DMS79 (cell line): ENCODE measurements at regions not wholly inside any gene's neighbourhood (a gene's known extent, or its start where the extent isn't known, plus 50 kb on each side); places are given as distances from the start of the nearest gene placed in this dataset.

Experiments
- DNase-seq: peaks from one replicate; lab custom pipeline; 2025; lab: John Stamatoyannopoulos, UW

DNA sequence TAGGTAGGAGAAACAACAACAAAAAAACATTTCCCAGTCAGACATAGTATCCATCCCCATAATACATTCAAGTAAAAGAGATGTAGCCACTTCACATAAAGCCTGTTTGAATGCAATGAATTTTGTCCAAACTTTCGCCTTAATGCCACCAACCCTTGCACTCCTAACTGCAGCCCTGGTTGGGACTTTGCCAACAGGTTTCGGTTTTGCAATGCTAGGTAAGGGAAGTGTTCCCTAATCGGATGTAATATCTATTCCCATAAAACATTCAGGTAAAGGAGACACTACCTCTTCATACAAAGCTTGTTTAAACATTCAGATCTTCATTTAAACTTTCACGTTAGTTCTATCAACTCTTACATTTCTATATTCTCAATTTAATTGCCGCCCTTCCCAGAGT, 336.1 kb downstream of the DRD1 start:
- DNase-seq, result no peak

DNA sequence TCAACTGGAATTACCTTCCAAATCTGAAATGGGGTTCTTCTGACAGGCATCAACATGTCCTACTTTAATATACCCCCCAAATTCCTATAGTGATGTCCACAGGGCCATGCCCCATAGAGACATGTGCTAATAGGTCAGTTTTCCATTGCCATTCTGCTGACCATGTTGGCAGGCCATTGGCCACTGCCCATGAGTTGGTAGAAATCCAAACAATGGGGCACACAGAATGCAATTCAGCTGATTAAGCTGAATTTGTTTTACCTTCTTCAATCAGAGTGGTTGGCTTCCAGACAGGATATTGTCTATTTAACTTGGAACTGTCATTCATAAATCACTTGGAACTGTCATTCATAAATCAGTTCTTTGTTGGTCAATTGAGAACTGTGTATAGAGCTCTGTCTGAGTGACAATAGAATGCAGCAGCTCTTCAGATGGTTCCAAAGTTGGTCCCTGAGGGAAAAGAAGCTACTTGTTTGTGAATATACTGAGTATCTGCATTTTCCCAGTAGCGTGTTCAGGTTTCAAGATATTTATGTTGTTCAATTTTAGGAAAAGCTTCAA, 336.9 kb downstream of the DRD1 start:
- DNase-seq, result no peak

DNA sequence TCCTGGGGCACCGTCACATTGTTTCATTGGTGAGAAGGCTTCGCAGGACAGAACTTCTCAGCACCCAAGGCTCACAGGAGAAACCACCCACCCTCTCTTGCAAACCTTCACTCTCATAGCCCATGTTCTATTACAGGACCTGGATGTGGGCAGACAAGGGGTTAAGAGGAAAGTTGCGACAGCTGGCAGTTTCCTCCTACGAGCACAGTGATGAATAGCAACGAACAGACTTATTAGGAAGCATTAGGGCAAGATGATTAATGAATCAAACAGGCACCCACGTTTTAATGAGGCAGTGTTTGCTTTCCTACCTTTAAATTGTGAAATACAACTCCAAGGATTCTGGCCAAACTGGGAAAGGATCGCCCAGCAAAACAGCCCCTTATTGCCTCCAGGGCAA, 339.3 kb downstream of the DRD1 start:
- no peak for DNase-seq

DNA sequence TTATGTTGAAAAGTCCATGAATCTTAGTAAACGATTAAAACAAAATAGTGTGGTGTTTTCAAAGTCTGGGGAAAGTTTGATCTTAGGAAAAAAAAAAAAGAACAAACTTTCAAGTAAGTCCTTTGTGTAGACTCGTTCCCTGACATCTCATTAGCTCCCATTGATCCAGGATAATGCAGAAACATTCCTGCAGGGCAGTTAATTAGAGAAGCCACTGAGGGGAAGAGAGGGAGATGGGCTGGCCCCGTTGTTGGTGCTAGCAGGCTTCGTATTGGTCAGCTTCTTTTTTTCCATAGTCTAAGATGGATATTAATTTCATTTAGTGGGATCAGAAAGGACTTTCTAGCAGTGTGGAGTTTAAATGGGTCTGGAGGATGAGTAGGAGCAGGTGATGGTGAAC, 340.2 kb downstream of the DRD1 start:
- no peak for DNase-seq

DNA sequence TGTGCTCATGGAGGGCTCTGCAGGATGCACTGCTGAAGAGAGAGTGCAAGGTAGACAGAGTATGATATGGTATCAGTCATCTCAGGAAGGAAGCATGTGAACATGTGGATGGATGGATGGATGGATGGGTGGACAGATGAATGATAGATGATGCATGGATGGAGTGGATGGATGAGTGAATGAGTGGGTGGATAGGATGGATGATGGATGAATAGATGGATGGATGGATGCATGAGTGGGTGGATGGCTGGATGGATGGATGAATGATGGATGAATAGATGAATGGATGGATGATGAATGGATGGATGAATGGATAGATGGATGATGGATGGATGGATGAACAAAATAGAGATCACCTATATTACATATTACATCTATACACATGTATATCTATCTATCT, 341.3 kb downstream of the DRD1 start:
- no peak for DNase-seq

DNA sequence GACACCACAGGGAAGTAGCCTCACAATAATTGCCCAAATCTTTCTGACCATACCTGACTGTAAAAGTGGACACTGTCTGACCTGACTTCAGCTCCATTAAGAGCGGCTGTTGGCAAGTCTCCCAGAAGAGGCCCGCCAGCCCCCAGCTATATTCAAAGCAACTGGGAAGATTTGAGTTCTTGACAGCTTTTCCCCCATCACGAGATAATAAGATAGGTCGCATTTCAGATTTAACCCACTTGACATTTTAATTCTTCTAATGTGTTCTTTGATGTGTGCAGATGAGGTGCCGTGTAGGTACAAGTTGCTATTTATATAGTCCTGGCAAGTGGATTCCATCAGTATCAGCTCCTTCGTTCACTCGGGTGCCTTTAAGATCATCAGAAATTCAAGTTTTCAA, 345.7 kb downstream of the DRD1 start:
- no peak for DNase-seq

DNA sequence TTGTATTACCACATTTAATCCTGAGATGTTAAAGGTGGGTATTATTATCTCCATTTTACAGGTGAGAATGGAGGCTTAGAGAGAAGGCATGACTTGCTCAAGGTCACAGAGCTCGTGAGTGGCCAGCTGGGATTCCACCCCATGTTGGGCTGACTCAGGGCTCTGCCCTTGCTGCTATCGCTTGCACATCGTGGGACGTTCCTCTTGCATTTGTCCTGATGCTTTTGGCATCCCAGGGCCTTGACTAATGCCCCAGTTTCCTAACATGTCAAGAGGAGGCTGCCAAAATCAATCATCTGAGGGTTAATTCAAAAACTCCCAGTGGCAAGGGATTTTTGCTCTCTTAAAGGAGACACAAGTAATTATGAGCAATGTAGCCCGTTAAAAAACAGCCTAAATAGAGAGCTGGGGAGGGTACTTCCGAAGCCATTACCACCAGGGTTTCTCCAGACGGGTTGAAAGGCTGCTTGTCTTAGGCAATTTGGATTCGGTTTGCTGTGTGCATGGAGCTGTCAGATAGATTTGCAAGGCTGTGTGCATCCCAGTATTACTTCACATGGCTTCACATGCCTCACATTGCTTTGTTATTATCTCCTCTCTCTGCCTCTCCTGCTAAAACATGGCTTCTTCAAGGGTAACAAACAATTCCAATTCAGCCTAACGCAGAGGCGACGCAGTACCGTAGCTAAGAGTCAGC, 347.4 kb downstream of the DRD1 start:
- DNase-seq, result no peak

DNA sequence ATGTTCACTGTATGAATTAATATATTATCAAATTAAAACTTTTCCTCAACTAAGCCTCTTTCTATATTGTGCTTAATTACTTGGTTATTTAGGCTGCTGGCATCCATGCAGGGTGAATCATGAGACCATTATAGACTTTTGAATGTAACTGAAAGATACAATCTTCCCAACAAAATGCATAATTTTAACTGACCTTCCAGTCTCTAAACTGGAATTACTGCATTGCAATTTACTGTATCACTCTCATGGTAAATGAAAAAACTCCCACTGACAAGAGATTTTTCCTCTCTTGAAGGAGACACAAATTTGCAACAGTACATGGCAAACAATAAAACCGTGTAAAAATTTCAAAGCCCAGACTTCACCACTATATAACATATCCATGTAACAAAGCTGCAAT, 349.5 kb downstream of the DRD1 start:
- DNase-seq, result no peak

DNA sequence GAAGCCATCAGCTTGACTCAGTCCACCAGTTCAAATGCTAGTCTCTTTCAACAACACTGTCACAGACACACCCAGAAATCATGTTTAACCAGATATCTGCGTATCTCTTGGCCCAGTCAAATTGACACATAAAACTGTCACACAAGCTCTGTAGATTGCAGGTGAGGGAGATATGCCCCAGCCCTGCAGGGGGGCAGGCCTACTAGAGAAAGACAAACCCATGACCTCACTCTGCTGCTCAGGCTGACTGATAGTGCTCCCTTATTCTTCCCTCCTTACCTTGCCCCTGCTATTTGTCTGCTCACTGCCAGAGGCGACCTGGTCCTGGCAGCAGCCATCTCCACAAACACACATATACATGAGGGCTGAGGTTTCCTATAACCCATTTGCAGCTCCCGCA, 351.3 kb downstream of the DRD1 start:
- no peak for DNase-seq

DNA sequence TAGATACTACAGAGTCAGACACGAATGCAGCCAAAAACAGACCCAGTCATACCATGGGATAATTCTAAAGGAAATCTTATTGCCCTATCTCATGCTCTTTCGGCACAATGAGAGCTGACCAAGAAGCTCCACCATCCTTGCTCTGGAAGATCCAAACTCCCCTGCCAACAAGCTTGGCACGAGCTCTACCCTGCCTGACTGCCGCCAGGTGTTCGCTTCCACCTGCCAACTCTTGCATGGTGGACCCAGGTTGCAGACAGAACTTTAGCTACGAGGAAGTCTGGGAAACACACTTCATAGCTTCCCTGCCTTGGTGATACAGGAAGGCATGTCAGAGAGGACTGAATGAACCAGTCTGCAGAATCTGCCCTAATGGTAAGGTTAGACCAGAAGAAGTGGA, 355.0 kb downstream of the DRD1 start:
- no peak for DNase-seq

DNA sequence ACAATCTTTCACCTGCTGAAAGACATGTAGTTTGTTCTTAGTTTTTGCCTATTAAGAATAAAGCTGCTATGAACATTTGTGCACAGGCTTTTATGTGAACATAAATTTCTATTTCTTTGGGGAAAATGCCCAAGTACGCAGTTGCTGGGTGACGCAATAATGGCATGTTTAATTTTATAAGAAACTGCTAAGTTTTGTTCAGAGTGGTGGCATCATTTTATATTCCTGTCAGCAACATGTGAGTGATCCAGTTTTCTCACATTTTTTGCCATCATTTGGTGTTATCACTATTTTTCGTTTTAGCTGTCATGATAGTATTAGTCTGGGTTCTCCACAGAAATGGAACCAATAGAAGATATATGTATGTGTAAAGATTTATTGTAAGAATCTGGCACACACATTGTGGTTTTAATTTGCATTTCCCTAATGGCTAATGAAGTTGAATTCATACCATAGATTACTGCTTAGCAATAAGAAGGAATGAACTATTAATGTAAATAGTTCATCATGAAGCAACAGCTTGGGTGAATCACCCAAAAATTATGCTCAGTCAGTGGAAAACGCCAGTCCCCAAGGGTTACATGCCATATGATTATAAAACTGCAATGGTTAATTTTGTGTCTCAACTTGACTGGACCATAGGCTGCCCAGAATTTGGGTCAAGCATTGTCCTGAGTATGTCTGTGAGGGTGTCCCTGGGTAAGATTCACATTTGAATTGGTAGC, 358.6 kb downstream of the MSX2 start:
- no peak for DNase-seq

DNA sequence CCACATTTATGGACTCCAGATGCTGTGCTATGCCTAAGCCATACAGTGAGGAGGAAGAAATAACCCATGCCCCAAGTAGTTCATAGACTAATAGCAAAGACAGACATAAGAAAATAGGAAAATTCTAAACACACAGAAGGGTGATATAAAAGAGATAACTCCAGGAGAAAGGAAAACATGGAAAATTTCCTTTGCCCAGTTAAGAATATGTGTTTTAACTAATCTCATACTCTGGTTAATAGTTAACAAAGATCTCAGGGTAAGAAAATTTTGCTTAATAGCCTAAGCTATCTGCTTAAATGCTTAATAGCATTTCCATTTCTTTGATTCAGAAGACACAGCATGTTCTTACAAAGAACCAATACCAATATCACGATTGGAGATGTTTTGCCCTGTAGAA, 358.0 kb downstream of the MSX2 start:
- DNase-seq, result no peak

DNA sequence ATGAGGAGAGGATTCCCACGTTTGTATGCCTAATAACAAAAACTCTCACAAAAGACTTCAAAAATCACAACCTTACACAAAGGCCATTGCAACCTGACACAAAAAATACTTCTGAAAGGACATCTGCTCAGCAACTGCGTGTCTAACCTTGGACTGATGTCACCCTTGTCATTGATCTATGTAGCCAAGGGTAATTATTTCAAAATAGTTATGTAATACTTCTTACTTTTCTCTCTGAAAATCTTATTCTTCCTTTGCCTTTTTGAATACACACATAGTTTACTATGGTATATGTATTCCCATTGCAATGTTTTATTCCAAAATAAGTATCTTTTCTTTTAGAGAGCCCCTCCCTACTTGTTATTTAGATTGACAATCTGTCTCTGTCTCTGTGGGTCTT, 355.3 kb downstream of the MSX2 start:
- no peak for DNase-seq

DNA sequence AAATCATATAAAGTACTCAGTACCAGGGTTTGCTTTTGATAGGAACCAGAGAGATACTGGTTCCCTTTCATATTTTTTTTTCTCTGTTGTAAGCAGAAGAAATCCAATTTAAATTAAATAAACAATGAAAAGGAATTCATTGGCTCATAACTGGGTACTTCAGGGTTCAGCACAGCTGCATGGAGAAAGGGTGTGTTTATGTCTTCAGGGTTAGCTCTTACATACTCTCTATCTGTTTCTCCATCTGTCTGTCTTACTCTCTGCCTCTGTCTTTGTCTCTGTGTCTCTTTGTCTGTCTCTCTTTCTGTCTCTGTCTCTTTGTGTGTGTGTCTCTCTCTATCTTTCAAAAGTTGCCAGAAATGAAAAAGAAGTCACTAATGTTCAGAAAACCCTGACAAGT, 345.9 kb downstream of the MSX2 start:
- DNase-seq, result no peak

DNA sequence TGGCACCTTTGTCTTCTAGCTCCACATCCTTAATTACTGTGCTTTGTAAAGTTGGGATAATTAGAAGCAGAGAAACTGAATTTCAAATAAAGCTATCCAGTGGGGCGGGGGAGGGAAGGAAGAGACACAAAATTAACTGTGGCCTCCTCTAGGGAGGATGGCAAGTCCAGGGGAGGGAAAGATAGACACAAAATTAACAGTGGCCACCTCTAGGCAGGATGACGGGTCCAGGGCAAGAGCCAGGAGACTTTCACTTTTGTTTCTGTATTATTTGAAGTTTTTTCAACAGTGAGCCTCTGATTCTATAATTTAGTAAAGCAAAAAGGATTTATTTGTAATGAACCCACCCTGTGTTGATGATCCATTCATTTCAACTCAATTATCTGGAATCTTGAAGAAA, 335.9 kb downstream of the MSX2 start:
- DNase-seq, result no peak

DNA sequence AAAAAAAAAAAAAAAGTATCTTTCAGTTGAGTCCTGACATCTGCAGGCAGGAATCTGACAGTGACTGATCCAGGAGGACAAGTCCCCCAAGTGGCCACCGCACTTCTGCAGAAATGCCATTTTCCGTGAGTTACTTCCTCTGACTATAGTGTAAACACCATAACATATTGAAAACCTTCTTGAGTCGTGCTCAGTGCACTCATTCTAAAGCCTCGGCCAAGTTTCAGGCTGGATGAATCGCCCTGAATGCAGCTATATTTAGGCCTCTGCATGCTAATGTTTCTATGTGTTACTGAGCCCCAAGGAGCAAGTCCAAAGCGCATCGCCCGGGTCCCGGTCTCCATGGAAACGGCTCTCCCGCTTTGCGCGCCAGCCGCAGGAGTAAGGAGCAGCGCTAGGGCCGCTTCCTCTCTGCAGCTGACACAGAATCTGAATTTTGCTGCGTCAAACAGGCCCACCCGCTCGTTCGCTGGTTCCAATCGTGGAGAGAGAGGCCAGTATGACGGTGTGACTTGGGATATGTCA, 335.4 kb downstream of the MSX2 start:
- DNase-seq, result no peak

DNA sequence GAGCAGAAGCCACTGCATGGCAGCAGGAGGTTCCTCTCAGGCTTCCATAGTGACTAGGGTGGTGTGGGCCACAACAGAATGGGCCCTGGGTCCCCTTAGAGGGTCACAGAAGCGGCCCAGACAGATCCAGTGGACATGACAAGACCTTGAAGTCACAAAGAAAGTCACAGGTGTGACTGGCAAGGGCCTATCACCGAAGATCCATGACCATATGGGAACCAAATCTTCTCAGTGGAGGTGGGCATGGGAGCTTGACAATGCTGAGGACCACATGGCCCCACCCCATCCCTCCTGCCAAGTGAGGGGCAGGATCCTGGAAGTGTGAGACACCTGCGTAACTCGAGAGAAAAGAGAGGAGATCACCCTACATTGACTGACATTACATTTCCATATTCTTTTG, 332.4 kb downstream of the MSX2 start:
- no peak for DNase-seq

DNA sequence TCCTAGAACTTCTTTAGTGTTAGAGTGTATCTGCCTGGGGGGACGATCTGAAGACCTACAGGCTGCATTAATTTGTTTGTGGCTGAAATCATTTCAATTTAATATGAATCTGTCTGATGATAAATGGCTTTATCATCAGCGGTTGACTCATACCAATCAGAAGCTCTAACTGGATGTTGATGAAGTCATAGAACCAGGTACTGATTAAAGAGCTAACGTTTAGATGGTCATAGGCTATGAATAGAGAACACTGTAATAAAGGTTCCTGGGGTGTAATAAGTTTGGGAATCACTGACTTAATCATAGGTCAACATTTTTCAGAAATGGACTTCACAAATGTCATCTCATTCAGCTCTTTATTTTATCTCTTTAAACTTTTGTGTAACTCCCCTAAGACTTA, 329.9 kb downstream of the MSX2 start:
- DNase-seq, result no peak

DNA sequence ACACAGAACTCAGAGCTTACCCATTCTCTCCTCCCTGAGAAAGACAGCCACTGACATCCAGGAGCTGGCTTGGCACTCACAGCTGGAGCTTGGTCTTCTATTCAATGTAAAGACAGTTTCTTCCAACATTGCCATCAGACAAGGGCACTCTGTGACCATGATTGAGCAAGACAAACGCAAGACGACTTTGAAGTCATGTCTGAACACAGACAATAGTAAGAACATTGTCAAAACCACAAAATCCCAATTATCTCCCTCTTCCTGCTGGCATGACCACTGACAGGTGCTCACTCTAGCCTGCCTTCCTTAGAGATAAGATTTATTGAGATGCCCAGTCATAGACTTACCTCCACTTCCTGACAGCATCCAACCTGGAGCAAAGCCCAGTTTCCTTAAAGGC, 328.0 kb downstream of the MSX2 start:
- DNase-seq, result no peak

DNA sequence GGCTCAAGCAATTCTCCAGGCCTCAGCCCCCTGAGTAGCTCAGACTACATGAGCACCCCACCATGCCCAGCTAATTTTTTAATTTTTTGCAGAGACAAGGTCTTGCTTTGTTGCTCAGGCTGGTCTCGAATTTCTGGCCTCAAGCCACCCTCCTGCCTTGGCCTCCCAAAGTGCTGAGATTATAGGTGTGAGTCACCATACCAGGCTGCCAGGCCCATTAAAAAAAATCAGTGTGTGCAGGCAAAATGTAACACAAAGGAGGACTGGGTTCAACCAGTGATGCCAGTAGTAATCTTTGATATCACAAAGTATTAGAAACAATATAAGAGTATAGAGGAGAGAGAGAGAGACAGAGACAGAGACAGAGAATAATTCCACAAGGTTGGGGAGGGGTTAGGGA, 322.7 kb downstream of the MSX2 start:
- DNase-seq, result no peak

DNA sequence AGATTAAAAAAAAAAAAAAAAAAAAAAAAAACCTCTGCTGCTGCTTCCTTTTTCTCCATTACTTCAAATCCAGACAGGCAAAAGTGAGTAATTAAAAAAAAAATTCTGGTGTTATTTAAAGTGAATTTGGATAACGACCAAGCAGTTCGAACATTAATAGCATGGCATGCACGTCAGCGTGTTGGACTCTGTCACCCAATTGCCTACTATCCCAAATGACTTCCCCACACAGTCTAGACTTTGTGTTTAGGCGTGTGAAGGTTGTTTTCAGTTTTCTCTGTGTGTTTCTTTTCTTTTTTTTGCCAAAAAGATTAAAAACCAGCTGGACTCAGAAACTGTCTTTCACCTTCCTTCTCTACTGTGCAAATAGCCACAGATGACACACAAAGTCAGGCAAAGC, 321.4 kb downstream of the MSX2 start:
- no peak for DNase-seq

DNA sequence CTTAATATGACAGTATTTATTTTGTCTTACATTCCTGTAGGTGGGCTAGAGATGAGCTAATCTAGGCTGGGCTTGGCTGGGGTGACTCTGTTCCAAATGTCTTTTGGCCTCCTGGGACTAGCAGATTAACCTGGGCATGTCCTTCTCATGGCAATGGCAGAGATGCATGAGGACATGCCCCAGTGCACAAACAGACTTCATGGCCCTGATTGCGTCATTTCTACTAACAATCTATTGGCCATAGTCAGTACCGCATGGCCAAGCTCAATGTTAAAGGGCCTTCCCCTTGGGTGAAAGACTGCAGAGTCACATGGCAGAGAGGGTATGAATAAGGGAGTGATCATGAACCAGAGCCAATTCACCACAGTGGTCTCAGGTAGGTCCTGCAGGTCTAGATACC, 313.4 kb downstream of the MSX2 start:
- no peak for DNase-seq

DNA sequence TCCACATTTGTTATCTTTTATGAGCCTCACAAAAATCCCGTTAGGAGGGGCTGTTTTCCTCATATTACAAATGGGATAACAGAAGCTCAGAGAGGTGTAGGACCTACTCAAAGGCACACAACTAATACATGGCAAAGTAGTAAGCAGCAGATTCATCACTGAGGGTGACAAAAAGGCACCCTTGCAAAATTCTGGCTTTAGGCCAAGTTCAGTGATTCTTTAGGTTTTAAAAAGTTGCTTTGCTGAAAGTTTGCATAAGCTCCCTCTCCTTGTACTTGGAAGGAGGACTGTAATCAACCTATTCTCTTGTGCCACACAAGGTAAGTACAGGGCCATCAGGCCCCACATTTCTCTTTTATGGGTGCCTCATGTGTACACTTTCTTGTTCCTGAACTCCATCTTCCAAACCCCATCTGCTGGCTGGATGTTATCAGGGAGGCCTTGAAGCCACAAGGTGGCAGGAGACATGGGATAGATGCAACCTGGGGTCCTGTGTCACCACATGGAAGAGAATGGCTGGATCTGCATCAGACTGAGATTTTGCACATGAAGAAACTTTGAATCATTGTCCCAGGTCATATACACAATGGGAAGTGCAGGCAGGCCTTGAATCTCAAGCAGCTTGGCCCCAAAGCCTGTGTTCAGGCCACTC, 311.6 kb downstream of the MSX2 start:
- DNase-seq, result no peak
